ENCODE measurements at regions not wholly inside any gene's neighbourhood (a gene's known extent, or its start where the extent isn't known, plus 50 kb on each side); places are given as distances from the start of the nearest gene placed in this dataset.

GRCh38 chr17:62882284-62882683 is 74.2 kb upstream of the MARCHF10 start:
- no peak for TF ChIP-seq POLR2AphosphoS5 (IDR thresholded peaks at IDR 0.05)
- no peak for TF ChIP-seq CTCF (IDR thresholded peaks at IDR 0.05)
- TF ChIP-seq POLR2A (IDR thresholded peaks at IDR 0.05): no peak
